ENCODE measurements at regions not wholly inside any gene's neighbourhood (a gene's known extent, or its start where the extent isn't known, plus 50 kb on each side); places are given as distances from the start of the nearest gene placed in this dataset.

DNA sequence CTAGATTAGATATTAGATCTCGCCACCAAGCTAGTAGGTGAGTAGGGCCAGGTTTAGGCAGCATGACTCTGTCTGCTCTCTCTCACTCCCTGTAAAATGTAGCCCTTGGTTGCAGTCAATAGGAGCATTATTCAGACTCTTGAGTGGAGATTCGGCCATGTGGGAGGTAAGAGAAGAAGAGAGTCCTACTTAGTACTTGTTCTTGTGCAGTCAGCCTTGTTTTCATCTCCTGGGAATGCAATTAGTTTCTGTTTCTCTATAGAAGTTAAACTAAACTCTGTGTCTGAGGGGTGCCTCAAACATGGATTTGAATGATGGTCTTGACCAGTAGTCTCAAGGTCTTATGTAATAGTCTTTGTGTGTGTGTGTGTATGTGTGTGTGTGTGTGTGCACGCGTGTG is 229.5 kb upstream of the DPH6 start:
- no peak overlapping the region for H2AK9ac ChIP-seq (replicated peaks; ENCODE audit: low read depth, low read length, poor library complexity)
- H3K4me2 ChIP-seq (ENCODE audit: low read depth, low read length) = no peak overlapping the region
- H3K23ac ChIP-seq (ENCODE audit: low read depth, low read length) = no peak overlapping the region
- no peak overlapping the region for H2BK20ac ChIP-seq (ENCODE audit: low read depth, low read length)
- no peaks in the 10 kb centered on the region for H3K4me1 ChIP-seq (ENCODE audit: control insufficient read depth, insufficient read depth, low read length)
- no peak overlapping the region for H3K56ac ChIP-seq (ENCODE audit: extremely low read depth, insufficient read depth, low read length)
- H3K9me1 ChIP-seq (ENCODE audit: insufficient read depth, low read length) = no peaks in the 10 kb centered on the region
- WGBS, 2 experiments (ENCODE audit: extremely low coverage in 2 of 2, insufficient read length in 1 of 2) = no CpG with 5 or more reads among the region's 4 CpGs
- H4K20me1 ChIP-seq (ENCODE audit: insufficient read depth, low read length) = no peaks in the 10 kb centered on the region
- H3K9me3 ChIP-seq (ENCODE audit: control insufficient read depth, insufficient read depth, low read length) = no peaks in the 10 kb centered on the region
- no peak overlapping the region for H2BK15ac ChIP-seq (ENCODE audit: low read depth, low read length)
- no peak overlapping the region for H3K4me3 ChIP-seq (ENCODE audit: insufficient read depth, low read depth, low read length)
- no peak for ATAC-seq (ENCODE audit: low read depth)
- in situ Hi-C loops (cut with MboI; ENCODE audit: low sequenced_read_pairs) = no loop called here
- CTCF ChIA-PET = no interaction called here
- no peak overlapping the region for H2AK5ac ChIP-seq (ENCODE audit: low read depth, low read length)
- H2AFZ ChIP-seq (replicated peaks; ENCODE audit: low read length, poor library complexity) = no peak overlapping the region
- H3K18ac ChIP-seq (ENCODE audit: low read depth, low read length) = no peak overlapping the region
- no peak overlapping the region for H4K8ac ChIP-seq (ENCODE audit: low read depth in 2 of 2, low read length in 2 of 2)
- BruUV-seq (replicated peaks) = no TSS peak
- no peak overlapping the region for H3K27ac ChIP-seq (ENCODE audit: insufficient read depth, low read length)
- no peak overlapping the region for H2BK120ac ChIP-seq (ENCODE audit: low read depth, low read length)
- H3K9ac ChIP-seq (ENCODE audit: low read depth, low read length) = no peak overlapping the region
- no peak for DNase-seq
- dilution Hi-C loops (cut with HindIII; ENCODE audit: low sequenced_read_pairs, unreplicated experiment) = no loop called here
- no peaks in the 10 kb centered on the region; the same call in 1 of the 2 replicates for H3K27me3 ChIP-seq (ENCODE audit: control insufficient read depth, insufficient read depth, low read length)
- no peaks in the 10 kb centered on the region for H3K36me3 ChIP-seq (ENCODE audit: control insufficient read depth, insufficient read depth, low read length)
- no peak overlapping the region for H4K5ac ChIP-seq (ENCODE audit: low read depth, low read length)
- no peak overlapping the region for H3K4ac ChIP-seq (ENCODE audit: low read depth, low read length)
- H4K91ac ChIP-seq (ENCODE audit: insufficient read depth, low read depth, low read length) = no peak overlapping the region
- no peak overlapping the region for H3K14ac ChIP-seq (replicated peaks; ENCODE audit: low read depth, low read length)
- no peaks in the 10 kb centered on the region for H3K79me1 ChIP-seq (ENCODE audit: low read depth in 1 of 2, low read length in 2 of 2)
- intact Hi-C loops (cut with micrococcal nuclease) = no loop called here
- no peak overlapping the region for H2BK5ac ChIP-seq (ENCODE audit: low read depth, low read length, poor library complexity, severe bottlenecking)
- no peak for TF ChIP-seq RCOR1 (IDR thresholded peaks at IDR 0.05; ENCODE audit: insufficient replicate concordance, low read length)
- POLR2A ChIA-PET (ENCODE audit: unreplicated experiment) = no interaction called here

Data from IMR-90 (cell line).